Kidney (tissue), 13 donors: ENCODE measurements at regions not wholly inside any gene's neighbourhood (a gene's known extent, or its start where the extent isn't known, plus 50 kb on each side); places are given as distances from the start of the nearest gene placed in this dataset.

Experiments used
- DNase-seq, 5 donors: peaks; one replicate each; pipeline ENCODE4 v3.0.0-alpha.2; 2013 to 2020
- FAIRE-seq: peaks from 2 replicates; lab custom pipeline; 2012; peaks lifted over from hg19 to GRCh38; lab: Jason Lieb, UNC
- H3K27ac ChIP-seq, 2 donors: one replicate each; pipeline ENCODE4 v1.7.0; 2013; ENCODE audit warnings: low read depth in 2 of 2, low read length in 2 of 2, inconsistent platforms in 1 of 2
- H3K27me3 ChIP-seq: one replicate; pipeline ENCODE4 v1.7.1; 2013; ENCODE audit warnings: low read length, inconsistent platforms; ENCODE audit not compliant: control insufficient read depth, insufficient read depth
- H3K36me3 ChIP-seq, 3 donors: one replicate each; pipeline versions ENCODE4 v1.7.0 to v1.7.1; 2013; ENCODE audit warnings: low read length in 3 of 3, control low read depth in 1 of 3, inconsistent platforms in 1 of 3; ENCODE audit not compliant: insufficient read depth in 3 of 3, control insufficient read depth in 2 of 3
- H3K4me1 ChIP-seq, 3 donors: one replicate each; pipeline versions ENCODE4 v1.7.0 to v1.7.1; 2013; ENCODE audit warnings: low read length in 3 of 3, inconsistent platforms in 1 of 3, low read depth in 1 of 3; ENCODE audit not compliant: control insufficient read depth in 2 of 3, insufficient read depth in 2 of 3
- H3K4me3 ChIP-seq, 3 donors: one replicate each; pipeline versions ENCODE4 v1.7.0 to v1.8.1; 2013; ENCODE audit warnings: low read length in 3 of 3, control low read depth in 1 of 3, inconsistent platforms in 1 of 3
- H3K9ac ChIP-seq, 3 donors: one replicate each; pipeline versions ENCODE4 v1.7.0 to v1.7.1; 2013; ENCODE audit warnings: low read length in 3 of 3, control low read depth in 1 of 3, inconsistent platforms in 1 of 3
- H3K9me3 ChIP-seq, 3 donors: one replicate each; pipeline versions ENCODE4 v1.7.0 to v1.7.1; 2013; ENCODE audit warnings: low read length in 3 of 3, control low read depth in 1 of 3, inconsistent platforms in 1 of 3; ENCODE audit not compliant: control insufficient read depth in 2 of 3, insufficient read depth in 1 of 3
- intact Hi-C: fragments of 100-400 bp; cut with DNase I; formaldehyde crosslinking; loops from one replicate; pipeline ENCODE4 v1.11.1; 2022
- TF ChIP-seq, protein P1 (sequence below): IDR thresholded peaks from 3 replicates; pipeline ENCODE4 v1.5.1; 2012; ENCODE audit warnings: mild to moderate bottlenecking, moderate library complexity, borderline replicate concordance; ENCODE audit not compliant: insufficient read depth; ENCODE audit errors: extremely low read depth
- donor health status: control.
- donor health status: control.
- donor health status: control.
- donor health status: control.
- donor health status: control.
- donor health status: DM: yes; HTN: yes; CAD: no.
- donor health status: Normal renal cell carcinoma (clear cell type).

GRCh38 chr6:115817161-115817560 lies 243.5 kb downstream of the FRK start:
- H3K4me1 ChIP-seq = no peaks in the 10 kb centered on the region
- H3K27me3 ChIP-seq = no peaks in the 10 kb centered on the region
- H3K36me3 ChIP-seq = no peaks in the 10 kb centered on the region
- intact Hi-C loops = no loop called here
- no peak overlapping the region for H3K9ac ChIP-seq
- TF ChIP-seq, protein P1, sequence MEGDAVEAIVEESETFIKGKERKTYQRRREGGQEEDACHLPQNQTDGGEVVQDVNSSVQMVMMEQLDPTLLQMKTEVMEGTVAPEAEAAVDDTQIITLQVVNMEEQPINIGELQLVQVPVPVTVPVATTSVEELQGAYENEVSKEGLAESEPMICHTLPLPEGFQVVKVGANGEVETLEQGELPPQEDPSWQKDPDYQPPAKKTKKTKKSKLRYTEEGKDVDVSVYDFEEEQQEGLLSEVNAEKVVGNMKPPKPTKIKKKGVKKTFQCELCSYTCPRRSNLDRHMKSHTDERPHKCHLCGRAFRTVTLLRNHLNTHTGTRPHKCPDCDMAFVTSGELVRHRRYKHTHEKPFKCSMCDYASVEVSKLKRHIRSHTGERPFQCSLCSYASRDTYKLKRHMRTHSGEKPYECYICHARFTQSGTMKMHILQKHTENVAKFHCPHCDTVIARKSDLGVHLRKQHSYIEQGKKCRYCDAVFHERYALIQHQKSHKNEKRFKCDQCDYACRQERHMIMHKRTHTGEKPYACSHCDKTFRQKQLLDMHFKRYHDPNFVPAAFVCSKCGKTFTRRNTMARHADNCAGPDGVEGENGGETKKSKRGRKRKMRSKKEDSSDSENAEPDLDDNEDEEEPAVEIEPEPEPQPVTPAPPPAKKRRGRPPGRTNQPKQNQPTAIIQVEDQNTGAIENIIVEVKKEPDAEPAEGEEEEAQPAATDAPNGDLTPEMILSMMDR = no peak
- FAIRE-seq (no peak), DNase-seq (peak in 2 of 5 donors; percentile 9 to 15)
- H3K27ac ChIP-seq = no peak overlapping the region
- H3K9me3 ChIP-seq = no peaks in the 10 kb centered on the region
- no peak overlapping the region for H3K4me3 ChIP-seq

- DNase-seq = no peak
- intact Hi-C loops = no loop called here
Measured at GRCh38 chr6:115814907-115815306, 245.8 kb downstream of the FRK start.

GRCh38 chr6:115811541-115811940 lies 249.2 kb downstream of the FRK start:
- FAIRE-seq = no peak
- no peaks in the 10 kb centered on the region for H3K36me3 ChIP-seq
- TF ChIP-seq, protein P1 = no peak

More at GRCh38 chr6:115814907-115815306, 245.8 kb downstream of the FRK start:
- no peaks in the 10 kb centered on the region for H3K4me1 ChIP-seq
- H3K9ac ChIP-seq = no peak overlapping the region
- H3K27me3 ChIP-seq = no peaks in the 10 kb centered on the region
- no peak overlapping the region for H3K27ac ChIP-seq
- H3K36me3 ChIP-seq = no peaks in the 10 kb centered on the region
- TF ChIP-seq, protein P1 = no peak
- FAIRE-seq = no peak
- H3K4me3 ChIP-seq = no peak overlapping the region
- H3K9me3 ChIP-seq = no peaks in the 10 kb centered on the region

GRCh38 chr6:115798229-115798628 lies 262.5 kb downstream of the FRK start:
- DNase-seq = no peak

More at GRCh38 chr6:115811541-115811940, 249.2 kb downstream of the FRK start:
- intact Hi-C loops = no loop called here
- no peaks in the 10 kb centered on the region for H3K4me1 ChIP-seq
- H3K4me3 ChIP-seq = no peak overlapping the region
- no peaks in the 10 kb centered on the region for H3K27me3 ChIP-seq
- H3K9me3 ChIP-seq = no peaks in the 10 kb centered on the region
- H3K27ac ChIP-seq = no peak overlapping the region
- DNase-seq = no peak
- H3K9ac ChIP-seq = no peak overlapping the region

More at GRCh38 chr6:115798229-115798628, 262.5 kb downstream of the FRK start:
- Histone ChIP-seq H3K27ac (no peak overlapping the region), H3K4me1 (no peaks in the 10 kb centered on the region), H3K27me3 (no peaks in the 10 kb centered on the region), H3K9me3 (no peaks in the 10 kb centered on the region), H3K36me3 (no peaks in the 10 kb centered on the region), H3K4me3 (no peak overlapping the region), H3K9ac (no peak overlapping the region)
- TF ChIP-seq, protein P1 = no peak
- intact Hi-C loops = no loop called here
- FAIRE-seq = no peak
